Right lobe of liver (tissue), 6 donors: ENCODE measurements at regions not wholly inside any gene's neighbourhood (a gene's known extent, or its start where the extent isn't known, plus 50 kb on each side); places are given as distances from the start of the nearest gene placed in this dataset.

Experiments used
- ATAC-seq, 4 donors: fragments of 200-7000 bp; cut with Tn5 transposase; one replicate each; pipeline ENCODE4 v1.9.1; 2020; ENCODE audit warnings: mild to moderate bottlenecking in 4 of 4, moderate library complexity in 4 of 4
- DNase-seq, 3 donors: peaks; one replicate each; pipeline ENCODE4 v3.0.0-alpha.2; 2020
- H3K27ac ChIP-seq, 3 donors: fragments of 200-600 bp; one replicate each; pipeline ENCODE4 v1.8.0; 2022
- H3K27me3 ChIP-seq, 2 donors: fragments of 200-600 bp; one replicate each; pipeline ENCODE4 v1.8.0; 2022
- H3K36me3 ChIP-seq, 4 donors: fragments of 200-600 bp; sonication (generic) in 1 of 4; one replicate each; pipeline versions ENCODE4 v1.5.1 to v1.8.0; 2017 to 2022; ENCODE audit warnings: control low read depth in 1 of 4
- H3K4me1 ChIP-seq, 4 donors: fragments of 200-600 bp; sonication (generic) in 1 of 4; one replicate each; pipeline versions ENCODE4 v1.5.1 to v1.8.0; 2017 to 2022; ENCODE audit warnings: control low read depth in 1 of 4
- H3K4me3 ChIP-seq, 3 donors: fragments of 200-600 bp; one replicate each; pipeline ENCODE4 v1.8.0; 2022
- H3K9me3 ChIP-seq, 4 donors: fragments of 200-600 bp; sonication (generic) in 1 of 4; one replicate each; pipeline versions ENCODE4 v1.5.1 to v1.8.0; 2017 to 2022; ENCODE audit warnings: control low read depth in 1 of 4
- CTCF ChIP-seq, 4 donors: fragments of 200-600 bp in 3 of 4; fragments of 450-650 bp in 1 of 4; IDR thresholded peaks; one replicate each; pipeline versions ENCODE4 v1.5.1 to v1.8.0; 2016 to 2022; ENCODE audit warnings: antibody characterized with exemption in 4 of 4, mild to moderate bottlenecking in 2 of 4
- POLR2A ChIP-seq: fragments of 450-650 bp; IDR thresholded peaks from one replicate; pipeline ENCODE4 v1.6.1; 2017; ENCODE audit warnings: antibody characterized with exemption, mild to moderate bottlenecking
- WGBS: methylation state at CpG from one replicate; pipeline ENCODE4 v1.1.6; 2018; ENCODE audit warnings: low coverage, low lambda C conversion rate; ENCODE audit not compliant: insufficient coverage; ENCODE audit errors: missing lambda C conversion rate; 5-methylcytosine and 5-hydroxymethylcytosine counted together
- intact Hi-C, 2 donors: fragments of 100-400 bp; cut with DNase I; formaldehyde crosslinking; loops; one replicate each; pipeline versions ENCODE4 v1.11.2 to v1.14.1; 2022
- donor health status: DM: no; HTN: yes; CAD: no.
- donor health status: DM: no; HTN: no; CAD: no.
- donor health status: DM: no; HTN: no; CAD: no.
- donor health status: DM: no; HTN: yes; CAD: no.
- donor health status: DM: no; HTN: yes; CAD: no.

- ATAC-seq = peak in 3 of 4 donors; percentile 44 to 55 (median 53)
Observed at GRCh38 chr14:106564058-106564643, 1037.8 kb downstream of the TMEM121 start.

GRCh38 chr14:106578481-106578880, 1052.1 kb downstream of the TMEM121 start:
- Histone ChIP-seq H3K9me3 (no peaks in the 10 kb centered on the region), H3K27me3 (peaks cover 0 to 8% of the 10 kb centered on the region in 2 donors), H3K27ac (no peak overlapping the region), H3K36me3 (no peaks in the 10 kb centered on the region), H3K4me3 (no peak overlapping the region), H3K4me1 (no peaks in the 10 kb centered on the region)
- intact Hi-C loops = no loop called here
- no peak for DNase-seq
- ATAC-seq = no peak
- 50% methylated on average over 1 of the region's 11 CpGs for WGBS
- TF ChIP-seq POLR2A = no peak
- no peak for TF ChIP-seq CTCF (IDR thresholded peaks at IDR 0.05)

More at GRCh38 chr14:106564058-106564643, 1037.8 kb downstream of the TMEM121 start:
- Histone ChIP-seq H3K27ac (no peak overlapping the region), H3K9me3 (no peaks in the 10 kb centered on the region), H3K4me1 (no peaks in the 10 kb centered on the region), H3K4me3 (no peak overlapping the region), H3K36me3 (no peaks in the 10 kb centered on the region), H3K27me3 (no peaks in the 10 kb centered on the region)
- WGBS = 35% methylated on average over 14 of the region's 14 CpGs
- DNase-seq = peak in 1 of 3 donors; percentile 37
- peak; percentile 23 to 50 (median 48) for TF ChIP-seq CTCF (IDR thresholded peaks at IDR 0.05)
- no peak for TF ChIP-seq POLR2A
- intact Hi-C loops = no loop called here

GRCh38 chr14:106579084-106579483, 1052.7 kb downstream of the TMEM121 start:
- WGBS = 41% methylated on average over 2 of the region's 6 CpGs
- intact Hi-C loops = no loop called here
- H3K27me3 ChIP-seq = peaks cover 0 to 8% of the 10 kb centered on the region in 2 donors
- H3K4me1 ChIP-seq = no peaks in the 10 kb centered on the region
- H3K27ac ChIP-seq = no peak overlapping the region
- TF ChIP-seq CTCF (IDR thresholded peaks at IDR 0.05) = no peak
- TF ChIP-seq POLR2A = no peak
- H3K9me3 ChIP-seq = no peaks in the 10 kb centered on the region
- H3K36me3 ChIP-seq = no peaks in the 10 kb centered on the region
- DNase-seq (no peak), ATAC-seq (no peak)
- H3K4me3 ChIP-seq = no peak overlapping the region

- Histone ChIP-seq H3K4me3 (no peak overlapping the region), H3K36me3 (no peaks in the 10 kb centered on the region), H3K27me3 (peaks cover 0 to 5% of the 10 kb centered on the region in 2 donors), H3K4me1 (no peaks in the 10 kb centered on the region), H3K9me3 (no peaks in the 10 kb centered on the region), H3K27ac (no peak overlapping the region)
- ATAC-seq (no peak), DNase-seq (no peak)
- intact Hi-C loops = no loop called here
- 29% methylated on average over 6 of the region's 9 CpGs for WGBS
- TF ChIP-seq CTCF (IDR thresholded peaks at IDR 0.05) (no peak), POLR2A (no peak)
Observed at GRCh38 chr14:106585692-106586091, 1059.3 kb downstream of the TMEM121 start.
